Fibroblast of peridontal ligament (primary cell): ENCODE measurements at regions not wholly inside any gene's neighbourhood (a gene's known extent, or its start where the extent isn't known, plus 50 kb on each side); places are given as distances from the start of the nearest gene placed in this dataset.
"Not testable (repeated sequence)": the region's sequence is repeated elsewhere in the genome, so short reads cannot be mapped to it uniquely, and the experiment has no call there.

Experiments
- DNase-seq: peaks from one replicate; pipeline ENCODE4 v3.0.0-alpha.2; 2010; ENCODE audit errors: extremely low read depth

DNA sequence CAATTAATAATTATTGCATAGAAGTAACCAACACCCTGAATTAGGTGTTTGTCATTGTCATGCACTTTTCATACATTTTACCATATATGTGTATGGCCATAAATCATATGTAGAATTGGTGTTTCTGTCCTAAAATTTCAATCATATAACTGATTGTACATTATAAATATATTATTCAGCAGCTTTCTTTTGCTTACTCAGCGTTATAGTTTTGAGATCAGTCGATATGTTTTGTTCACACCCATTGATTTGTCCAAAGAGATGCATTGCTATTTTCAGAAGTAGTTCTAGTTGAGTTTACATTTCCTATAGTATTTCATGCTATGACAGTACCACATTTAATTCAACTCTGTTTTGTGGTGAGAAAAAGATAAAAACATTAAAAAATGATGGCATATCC is 50.5 kb upstream of the PARP4 start:
- DNase-seq: no peak

DNA sequence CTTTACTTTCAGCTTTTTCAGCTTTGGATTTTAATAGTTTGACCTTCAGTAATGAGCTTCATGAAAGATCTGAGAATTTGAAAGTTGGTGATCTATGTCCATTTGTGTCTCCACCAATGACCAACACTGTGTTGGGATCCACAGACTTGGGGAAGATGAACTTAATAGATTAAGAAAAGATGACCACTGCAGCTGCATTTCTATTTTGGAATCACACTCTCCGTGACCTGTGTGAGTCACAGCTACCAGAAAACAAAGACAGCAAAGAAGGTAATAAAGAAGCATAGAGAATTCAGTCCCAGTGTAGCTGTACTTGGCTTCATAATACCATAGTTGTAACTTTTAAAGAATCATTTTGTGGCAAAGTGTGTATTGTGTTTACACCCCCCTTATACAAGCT is 51.4 kb upstream of the PARP4 start:
- not testable (repeated sequence) for DNase-seq

DNA sequence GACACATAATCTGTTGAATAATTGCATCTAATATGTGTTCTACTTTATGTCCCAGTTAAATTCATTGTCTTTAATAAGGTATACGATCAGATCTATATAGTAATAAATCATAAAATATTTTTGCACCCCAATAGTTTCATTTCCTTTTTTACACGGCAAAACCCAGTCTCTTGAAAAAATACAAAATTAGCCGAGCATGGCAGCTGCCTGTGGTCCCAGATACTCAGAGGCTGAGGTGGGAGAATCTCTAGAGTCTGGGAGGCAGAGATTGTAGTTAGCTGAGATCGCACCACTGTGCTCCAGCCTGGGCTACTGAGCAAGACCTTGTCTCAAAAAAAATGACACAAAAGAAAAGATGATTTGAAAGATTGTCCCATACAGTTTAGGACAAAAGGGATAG is 52.3 kb upstream of the PARP4 start:
- no peak for DNase-seq

DNA sequence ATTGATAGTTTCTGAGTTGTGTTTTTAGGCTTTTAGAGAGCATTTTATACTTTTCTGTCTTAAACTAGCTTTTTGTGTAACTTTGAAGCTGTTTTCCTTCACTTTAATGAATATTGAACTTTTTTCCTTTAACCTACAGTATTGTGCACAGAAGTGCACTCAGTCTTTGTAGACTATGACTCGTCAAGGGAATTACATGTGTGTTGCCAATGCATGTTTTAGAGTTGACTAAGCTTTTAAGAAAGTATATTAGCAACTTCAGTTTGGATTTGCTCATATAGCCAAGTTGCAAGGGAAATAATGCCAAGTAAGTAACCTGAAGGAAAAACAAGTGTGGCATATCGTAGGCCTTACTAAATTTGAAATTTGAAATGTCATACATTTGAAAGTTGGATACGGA is 55.0 kb upstream of the PARP4 start:
- peak; percentile 36 for DNase-seq

DNA sequence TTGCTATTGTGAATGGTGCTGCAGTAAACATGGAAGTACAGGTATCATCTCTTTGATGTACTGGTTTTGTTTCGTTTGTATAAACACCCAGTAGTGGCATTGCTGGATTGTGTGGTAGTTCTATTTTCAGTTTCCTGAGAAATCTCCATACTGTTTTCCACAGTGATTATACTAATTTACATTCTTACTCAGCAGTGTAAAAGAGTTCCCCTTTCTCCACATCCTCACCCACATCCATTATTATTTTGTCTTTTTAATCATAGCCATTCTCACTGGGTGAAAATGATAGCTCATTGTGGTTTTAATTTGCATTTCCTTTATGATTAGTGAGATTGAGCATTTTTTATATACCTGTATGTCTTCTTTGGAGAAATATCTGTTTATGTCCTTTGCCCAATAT is 62.3 kb upstream of the PARP4 start:
- DNase-seq: no peak

DNA sequence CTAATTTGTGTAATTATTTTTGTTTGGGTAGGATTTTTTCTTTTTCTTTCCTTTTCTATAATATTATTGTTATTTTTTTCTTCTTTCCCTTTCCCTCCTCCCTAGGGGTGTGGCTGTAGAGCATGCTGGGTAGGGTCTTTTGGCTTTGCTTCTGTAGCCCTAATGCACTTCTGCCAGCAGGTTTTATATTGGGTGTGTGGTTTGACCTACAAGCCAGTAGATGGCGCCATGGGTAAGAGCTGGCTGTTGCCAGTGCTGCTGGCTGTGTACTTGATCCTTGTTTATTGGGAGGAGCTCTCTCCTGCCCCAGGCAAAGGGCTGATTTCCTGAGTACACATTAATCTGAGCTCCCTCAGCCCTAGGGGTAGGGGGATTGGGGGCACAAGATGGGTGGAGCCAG is 67.7 kb upstream of the PARP4 start:
- peak; percentile 17 for DNase-seq

DNA sequence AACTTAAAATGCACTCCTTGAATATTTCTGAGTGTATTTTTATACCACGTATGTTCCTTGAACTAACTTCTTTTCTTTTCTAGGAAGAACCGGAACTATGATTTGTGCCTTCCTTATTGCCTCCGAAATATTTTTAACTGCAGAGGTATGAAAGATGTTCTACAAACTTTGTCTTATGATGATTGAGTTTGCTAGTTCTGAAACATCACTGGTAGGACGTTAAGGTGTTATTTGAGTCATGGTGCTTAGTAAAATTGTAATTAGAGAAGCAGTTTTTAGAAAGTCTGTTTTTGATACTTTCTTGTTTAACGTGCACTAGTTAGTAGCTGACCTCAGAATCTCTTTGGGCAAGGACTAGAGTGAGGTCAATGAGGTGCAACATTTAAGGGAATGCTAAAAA is 69.0 kb upstream of the PARP4 start:
- not testable (repeated sequence) for DNase-seq

DNA sequence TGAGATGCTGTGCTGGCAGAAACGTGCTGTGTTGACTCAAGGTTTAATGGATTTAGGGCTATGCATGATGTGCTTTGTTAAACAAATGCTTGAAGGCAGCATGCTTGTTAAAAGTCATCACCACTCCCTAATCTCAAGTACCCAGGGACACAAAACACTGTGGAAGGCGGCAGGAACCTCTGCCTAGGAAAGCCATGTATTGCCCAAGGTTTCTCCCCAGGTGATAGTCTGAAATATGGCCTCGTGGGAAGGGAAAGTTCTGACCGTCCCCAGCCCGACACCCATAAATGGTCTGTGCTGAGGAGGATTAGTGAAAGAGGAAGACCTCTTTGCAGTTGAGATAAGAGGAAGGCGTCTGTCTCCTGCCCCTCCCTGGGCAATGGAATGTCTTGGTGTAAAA is 79.1 kb upstream of the PARP4 start:
- DNase-seq: not testable (repeated sequence)

DNA sequence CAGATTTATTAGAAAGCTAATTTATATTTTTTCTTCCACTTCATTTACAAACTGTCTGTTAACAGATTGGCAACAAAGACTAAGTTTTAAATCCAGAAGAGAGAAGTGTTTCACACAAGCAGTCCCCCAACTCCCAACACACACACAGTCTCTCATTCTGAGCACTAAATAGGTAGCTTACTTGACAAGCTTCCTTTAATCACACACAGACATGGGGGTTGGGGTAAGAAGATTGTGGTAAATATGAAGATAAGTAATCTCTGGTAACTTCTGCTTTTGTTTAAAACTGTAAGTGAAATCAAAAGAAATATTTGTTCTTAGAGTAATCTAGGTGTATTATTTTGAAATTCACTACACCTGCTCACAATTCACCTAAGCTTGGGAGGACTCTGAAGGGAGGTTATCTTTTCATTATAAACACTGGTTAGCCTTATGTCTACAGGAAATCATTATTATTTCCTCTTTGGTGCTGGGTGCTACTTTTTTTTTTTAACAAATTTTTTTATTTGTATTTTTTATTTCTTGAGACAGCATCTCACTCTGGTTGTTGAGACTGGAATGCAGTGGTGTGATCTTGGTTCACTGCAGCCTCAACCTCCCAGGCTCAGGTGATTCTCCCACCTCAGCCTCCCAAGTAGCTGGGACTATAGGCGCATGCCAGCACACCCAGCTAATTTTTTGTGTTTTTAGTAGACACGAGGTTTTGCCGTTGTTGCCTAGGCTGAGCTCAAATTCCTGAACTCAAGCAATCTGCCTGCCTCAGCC is 82.1 kb upstream of the ATP12A start:
- DNase-seq: not testable (repeated sequence)

DNA sequence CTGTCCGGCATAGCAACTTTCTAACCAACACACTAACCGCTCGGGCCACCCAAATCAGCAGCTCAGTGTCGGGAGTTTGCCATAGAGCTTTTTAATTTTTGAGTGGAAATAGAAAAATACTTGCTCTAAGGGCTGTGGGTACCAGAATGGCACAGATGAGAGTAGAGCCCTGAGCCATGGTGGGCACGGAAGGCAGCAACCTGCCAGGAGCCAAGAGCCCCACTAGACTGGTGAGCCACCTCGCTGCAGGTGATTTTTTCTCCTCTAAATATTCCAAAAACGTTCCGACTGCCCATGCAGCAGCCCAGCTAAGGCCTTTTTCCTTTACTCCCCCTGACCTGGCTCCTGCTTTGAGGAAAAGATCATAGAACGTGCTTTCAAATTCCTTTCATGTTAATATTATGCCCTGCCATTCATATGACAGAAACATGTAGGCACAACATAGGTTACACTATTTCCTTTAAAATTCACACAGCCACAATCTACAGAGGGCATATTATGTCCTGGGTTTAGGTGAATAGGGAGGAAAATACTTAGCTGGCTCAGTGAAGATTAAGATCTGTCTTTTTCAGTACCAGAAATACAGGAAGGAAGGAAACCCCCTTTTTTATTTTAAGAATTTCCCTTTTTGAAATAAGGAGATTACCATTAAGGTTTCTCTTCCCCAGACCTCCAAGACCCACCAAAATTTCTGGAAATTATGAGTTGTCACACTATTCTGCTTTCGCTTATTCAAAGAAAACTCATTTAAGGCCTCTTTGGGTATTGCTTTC is 81.0 kb upstream of the ATP12A start:
- not testable (repeated sequence) for DNase-seq

DNA sequence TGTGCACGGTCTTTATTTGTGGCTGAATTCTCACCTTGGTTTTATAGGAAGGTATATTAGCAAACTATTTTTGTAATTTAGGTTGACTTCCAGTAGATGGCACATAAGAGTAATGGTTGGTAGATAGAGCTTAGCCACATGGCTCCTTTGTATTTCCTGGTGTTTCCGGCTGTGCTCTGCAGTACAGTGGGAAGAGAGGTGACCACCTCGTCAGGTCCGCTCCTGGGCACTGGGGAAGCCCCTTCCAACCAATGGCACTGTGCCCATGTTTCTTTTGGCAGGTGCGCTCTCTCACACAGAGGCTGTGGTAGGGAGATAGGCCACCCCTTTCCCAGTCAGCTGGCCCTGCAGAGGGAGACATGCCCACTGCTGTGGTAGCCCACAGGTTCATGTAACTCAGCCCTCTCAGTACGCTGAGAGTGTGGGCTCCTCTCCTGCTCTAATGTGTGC is 74.3 kb upstream of the ATP12A start:
- peak; percentile 59 for DNase-seq

DNA sequence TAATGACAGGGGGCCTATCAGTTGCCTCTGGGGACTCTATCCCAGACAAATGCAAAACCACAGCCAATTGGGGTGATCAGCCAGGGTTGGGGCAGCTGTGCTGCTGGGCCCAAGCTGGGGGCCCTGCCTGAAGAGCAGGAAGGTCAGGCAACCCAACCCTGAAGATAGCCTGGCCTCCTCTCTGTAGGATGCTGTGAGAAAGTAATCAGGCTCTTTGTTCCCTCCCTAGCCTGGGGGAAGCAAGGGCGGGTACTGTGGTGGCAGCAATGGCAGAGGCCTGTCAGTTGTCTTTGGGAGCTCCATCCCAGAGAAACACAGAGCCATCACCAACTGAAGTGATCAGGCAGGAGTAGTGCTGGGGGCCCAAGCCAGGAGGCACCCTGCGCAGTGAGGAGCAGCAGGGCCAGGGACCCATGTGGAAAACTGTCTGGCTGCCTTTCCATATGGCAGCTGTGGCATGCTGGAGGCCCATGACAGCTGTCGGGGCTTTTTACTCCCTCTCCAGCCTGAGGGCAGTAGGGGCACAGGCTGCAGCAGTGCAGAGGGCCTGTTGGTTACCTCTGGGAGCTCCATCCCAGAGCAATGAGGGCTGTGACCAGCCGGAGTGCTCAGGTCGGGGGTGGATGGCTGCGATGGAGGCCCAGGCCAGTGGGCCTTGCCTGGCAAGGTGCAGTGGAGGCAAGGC is 73.6 kb upstream of the ATP12A start:
- DNase-seq: no peak

DNA sequence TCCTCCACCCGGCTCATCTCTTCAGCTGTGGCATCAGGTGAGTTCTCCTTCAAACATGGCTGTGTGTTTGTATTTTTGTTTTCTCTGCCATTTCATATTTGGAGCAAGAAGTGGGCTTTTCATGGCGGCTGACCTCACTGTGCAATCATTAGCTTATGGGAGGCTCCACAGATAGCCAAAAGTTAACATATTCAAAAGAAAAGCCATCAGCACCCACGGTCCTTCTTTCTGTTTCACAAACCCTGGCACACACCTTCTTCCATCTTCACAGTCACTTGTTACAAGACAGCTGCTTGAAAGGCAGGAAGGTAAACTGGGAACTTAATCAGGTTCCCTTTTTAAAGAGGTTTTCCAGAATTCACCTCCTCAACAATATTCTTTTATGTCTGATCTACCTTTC is 69.3 kb upstream of the ATP12A start:
- DNase-seq: no peak

DNA sequence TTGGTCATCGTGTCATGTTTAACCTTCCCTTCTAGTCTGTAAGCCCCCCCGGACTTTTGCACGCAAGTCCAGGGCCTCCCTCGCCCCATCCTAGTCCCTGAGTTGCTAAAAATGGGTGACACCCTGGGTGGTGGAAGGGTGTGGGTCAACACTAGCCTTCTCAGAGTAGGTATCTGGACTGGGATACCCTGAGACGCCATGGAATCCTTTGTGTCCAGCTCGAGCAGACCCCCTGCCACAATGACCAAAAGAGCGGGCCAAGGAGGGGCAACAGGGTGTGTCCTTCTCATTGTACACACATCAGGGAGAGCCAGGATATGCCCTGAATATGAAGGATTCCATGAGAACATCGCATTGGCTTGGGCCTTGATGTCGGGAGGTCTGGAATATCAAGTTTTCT is 67.5 kb upstream of the ATP12A start:
- DNase-seq: no peak

DNA sequence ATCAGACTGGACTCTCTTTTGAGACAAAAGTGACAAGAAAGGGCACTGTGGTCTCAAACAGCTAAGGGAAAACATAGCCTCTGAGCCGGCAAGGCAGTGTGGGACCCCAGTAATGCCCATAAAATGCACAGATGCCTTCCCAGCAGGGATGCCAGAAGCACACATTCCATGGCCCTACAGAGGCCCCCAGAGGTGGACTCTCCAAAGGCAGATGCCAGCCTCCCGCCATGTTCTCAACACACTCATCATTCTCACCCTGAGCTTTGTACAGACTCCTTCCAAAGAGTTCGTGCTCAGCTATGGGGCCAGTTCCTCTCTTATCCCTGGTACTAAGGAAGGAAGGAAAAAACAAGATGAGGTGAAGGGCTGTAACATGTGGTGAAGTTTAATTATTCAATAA is 67.1 kb upstream of the ATP12A start:
- no peak for DNase-seq

DNA sequence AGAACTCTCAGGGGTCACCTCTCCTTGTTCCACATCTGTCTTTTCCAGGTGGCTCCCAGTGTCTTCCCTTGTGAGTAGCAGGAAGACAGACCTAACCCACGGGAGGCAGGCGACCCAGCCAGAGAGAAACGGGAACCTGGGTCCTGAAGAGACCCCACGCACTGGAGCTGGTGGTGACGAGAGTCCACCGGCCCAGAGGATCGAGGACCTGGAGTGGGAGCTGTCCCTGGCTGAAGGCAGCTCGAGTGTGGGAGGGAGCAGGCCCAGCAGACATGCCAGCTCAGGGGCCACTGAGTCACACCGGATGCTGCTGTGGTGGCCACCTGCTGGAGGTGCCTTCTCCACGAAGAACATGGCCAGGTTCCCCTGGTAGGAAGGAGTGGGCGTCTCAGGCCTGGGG is 66.5 kb upstream of the ATP12A start:
- no peak for DNase-seq

DNA sequence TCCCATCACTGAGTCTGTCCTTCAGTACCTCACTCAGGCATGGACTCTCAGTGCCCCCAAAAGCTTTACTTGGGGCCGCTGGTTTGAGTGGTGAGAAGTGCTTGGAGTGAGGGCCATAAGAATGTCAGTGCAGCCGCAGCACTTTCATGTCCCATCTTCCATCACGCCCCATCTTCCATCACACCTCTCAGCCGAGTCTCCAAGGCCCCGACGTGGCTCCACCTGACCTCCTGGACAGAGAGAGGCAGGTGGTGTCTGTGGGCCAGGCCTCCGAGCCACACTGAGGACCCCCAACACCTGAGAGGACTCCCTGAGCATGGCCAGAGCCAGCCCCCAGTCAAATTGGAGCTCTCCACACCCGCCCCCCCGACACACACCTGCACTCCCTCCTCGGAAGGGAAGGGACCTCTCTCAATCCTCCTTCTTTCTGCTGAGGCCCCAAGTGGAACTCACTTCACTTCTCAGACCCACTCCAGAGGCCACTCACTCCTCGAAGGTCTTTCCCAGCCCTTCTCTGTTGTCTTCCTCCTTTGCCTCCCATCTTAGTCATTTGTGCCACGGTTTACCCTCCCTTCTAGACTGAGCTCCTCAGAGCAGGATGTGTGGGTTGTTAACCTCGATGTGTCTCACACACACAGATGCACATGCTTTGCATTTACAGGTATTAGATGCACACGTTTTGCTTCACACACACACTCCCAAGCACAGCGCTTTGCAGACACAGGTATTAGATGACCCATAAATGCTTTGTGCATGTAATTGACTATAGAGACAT is 65.7 kb upstream of the ATP12A start:
- DNase-seq: no peak

DNA sequence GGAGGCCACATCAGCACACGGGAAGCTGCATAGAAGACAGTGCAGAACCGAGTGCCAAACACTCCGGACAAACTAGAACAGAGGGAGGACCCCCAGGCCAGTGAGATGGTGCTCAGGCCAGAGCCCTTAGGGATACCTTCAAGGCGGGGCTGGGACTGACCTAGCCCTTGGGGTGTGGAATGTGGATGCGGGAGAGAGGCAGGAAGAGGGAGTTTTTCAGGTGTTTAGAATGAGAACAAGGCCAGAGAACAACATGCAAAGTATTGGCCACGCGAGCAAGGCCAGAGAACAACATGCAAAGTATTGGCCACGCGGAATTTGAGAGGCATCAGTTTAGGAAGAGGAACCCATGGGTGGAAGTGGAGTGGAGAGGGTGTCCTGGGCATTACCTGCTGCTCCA is 65.1 kb upstream of the ATP12A start:
- DNase-seq: no peak

DNA sequence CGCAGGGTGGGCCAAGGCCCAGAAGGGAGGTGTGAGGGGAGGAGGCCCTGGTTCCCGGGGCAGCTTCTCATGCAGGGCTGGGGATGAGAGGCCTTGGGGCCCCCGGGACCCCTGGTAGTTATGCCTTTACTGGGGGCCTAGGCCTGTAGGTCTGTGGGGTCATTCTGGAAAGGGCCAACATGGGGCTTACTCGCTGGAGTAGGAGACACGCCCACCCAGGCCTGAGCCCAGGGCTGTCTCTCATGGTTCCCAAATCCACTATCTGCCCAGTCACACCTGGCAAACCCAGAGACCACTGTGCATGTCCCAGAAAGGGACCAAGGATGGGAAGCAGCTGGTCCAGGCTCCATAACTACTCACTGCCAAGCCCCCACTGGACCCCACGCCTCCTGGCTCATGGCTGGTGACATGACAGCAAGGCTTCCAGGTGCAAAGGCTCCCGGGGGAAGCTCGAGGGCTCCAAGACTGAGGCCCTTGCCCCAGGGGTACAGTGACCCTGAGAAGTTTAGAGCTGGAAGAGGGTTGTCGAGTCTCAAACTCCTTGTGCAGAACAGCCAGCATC is 64.2 kb upstream of the ATP12A start:
- no peak for DNase-seq

DNA sequence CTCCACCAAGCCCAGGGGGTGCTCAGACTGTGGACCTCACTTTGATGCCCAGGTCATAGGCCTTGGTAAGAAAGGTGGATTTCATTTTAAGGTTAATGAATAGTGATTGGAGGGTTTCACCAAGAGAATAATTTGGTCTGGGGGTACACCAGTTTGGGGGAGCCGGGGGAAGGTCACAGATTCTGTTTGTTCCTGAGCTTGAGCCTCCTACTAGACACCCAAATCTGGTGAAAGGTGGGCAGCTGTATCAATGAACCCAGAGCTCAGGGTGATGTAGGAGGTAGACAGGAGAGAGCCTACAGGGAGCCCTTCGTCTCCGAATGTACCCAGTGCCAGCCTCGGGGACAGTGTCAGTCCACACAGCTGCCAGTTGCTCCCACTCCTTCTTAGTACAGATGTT is 63.7 kb upstream of the ATP12A start:
- DNase-seq: no peak

DNA sequence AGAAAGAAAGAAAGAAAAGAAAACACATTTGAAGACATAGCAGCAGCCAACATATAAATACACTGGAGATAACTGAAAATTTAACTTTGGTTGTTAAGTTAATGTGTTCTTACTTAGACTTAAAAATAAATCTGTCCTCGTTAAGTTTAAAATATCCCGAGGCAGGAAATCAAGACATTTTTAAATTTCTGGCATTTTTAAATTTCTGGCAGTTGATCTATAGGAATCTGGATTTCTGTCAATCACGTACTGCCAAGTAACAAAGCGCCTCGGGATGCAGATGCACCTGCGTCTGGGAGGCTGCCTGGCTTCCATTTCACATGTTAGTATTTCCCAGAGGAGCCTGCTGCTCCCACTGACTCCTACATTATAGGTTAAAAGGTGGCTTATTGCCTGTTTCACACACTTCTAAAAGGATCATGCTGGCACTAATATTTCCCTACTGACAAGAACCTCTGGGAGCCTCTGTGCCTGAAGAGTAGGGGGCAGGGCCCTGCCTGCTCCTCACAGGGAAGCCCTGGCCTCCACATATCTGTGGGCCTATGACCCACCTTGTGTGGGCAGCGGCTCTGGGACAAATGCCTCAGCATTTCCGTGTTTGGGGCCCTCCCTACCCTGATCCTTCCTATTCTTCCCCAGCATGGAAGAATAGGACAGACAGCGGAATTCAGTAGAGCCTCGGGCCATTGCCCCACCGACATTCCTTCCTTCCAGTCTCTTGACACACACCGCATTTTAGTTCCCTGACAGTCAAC is 62.8 kb upstream of the ATP12A start:
- no peak for DNase-seq
